Activated CD4-positive, alpha-beta memory T cell treated with anti-CD3 and anti-CD28 coated beads for 36 hours (primary cell): ENCODE measurements at regions not wholly inside any gene's neighbourhood (a gene's known extent, or its start where the extent isn't known, plus 50 kb on each side); places are given as distances from the start of the nearest gene placed in this dataset.
"Not testable (repeated sequence)": the region's sequence is repeated elsewhere in the genome, so short reads cannot be mapped to it uniquely, and the experiment has no call there.

Source experiments
- CTCF ChIA-PET: fragments of 350-600 bp; sonication (Branson Sonifier 250); formaldehyde crosslinking; loops from one replicate; lab custom pipeline; 2021; ENCODE audit warnings: antibody characterized with exemption, inconsistent platforms; lab: Charles Lee
- POLR2A ChIA-PET: fragments of 350-600 bp; sonication (Branson Sonifier 250); formaldehyde crosslinking; loops from one replicate; lab custom pipeline; 2021; ENCODE audit warnings: antibody characterized with exemption; lab: Charles Lee
- DNase-seq: peaks from one replicate; pipeline ENCODE4 v3.0.0-alpha.2; 2020
- H3K27ac Mint-ChIP-seq: one replicate; pipeline ENCODE4 v1.8.0; 2021; ENCODE audit warnings: mixed read lengths
- H3K27me3 Mint-ChIP-seq: one replicate; pipeline ENCODE4 v1.8.0; 2021; ENCODE audit warnings: mixed read lengths
- H3K36me3 Mint-ChIP-seq: one replicate; pipeline ENCODE4 v1.8.0; 2021; ENCODE audit warnings: mixed read lengths
- H3K4me1 Mint-ChIP-seq: one replicate; pipeline ENCODE4 v1.8.0; 2021; ENCODE audit warnings: low read depth, mixed read lengths
- H3K4me3 Mint-ChIP-seq: one replicate; pipeline ENCODE4 v1.8.0; 2021; ENCODE audit warnings: mild to moderate bottlenecking, mixed read lengths
- H3K9me3 Mint-ChIP-seq: one replicate; pipeline ENCODE4 v1.8.0; 2021; ENCODE audit warnings: mixed read lengths
- intact Hi-C: fragments of 100-400 bp; cut with micrococcal nuclease; formaldehyde crosslinking; loops from one replicate; pipeline ENCODE4 v1.15.1; 2023

DNA sequence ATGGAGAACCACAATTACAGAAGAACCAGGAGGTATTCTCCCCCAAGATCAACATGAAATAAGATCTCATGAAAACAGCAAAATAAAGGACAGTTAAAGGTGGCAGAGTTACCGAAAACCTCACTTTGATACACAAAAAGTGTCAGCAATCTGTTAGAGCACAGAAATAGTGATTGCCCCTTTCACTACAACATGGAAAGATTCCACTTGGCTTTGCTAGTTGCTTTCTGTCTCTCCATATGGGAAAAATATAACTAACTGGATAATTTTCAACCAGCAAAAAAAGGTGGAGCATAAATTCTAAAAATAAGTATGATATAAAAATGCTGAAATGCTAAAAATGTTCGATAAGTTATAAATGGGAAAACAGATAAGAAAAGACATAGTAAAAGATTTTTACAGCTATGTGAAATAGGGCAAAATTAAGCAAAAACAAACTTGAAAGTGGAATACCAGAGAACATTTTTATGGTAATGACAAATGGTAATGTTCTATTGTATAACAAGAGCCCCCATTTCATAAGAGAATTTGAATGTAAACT, 90.2 kb downstream of the GPR85 start:
- Mint-ChIP-seq H3K36me3 (no peaks in the 10 kb centered on the region), H3K27ac (no peak overlapping the region), H3K9me3 (no peaks in the 10 kb centered on the region), H3K27me3 (peaks cover 11% of the 10 kb centered on the region), H3K4me3 (no peak overlapping the region), H3K4me1 (no peaks in the 10 kb centered on the region)
- DNase-seq: no peak
- intact Hi-C loops: no loop called here
- POLR2A ChIA-PET: no interaction called here
- CTCF ChIA-PET: no interaction called here

DNA sequence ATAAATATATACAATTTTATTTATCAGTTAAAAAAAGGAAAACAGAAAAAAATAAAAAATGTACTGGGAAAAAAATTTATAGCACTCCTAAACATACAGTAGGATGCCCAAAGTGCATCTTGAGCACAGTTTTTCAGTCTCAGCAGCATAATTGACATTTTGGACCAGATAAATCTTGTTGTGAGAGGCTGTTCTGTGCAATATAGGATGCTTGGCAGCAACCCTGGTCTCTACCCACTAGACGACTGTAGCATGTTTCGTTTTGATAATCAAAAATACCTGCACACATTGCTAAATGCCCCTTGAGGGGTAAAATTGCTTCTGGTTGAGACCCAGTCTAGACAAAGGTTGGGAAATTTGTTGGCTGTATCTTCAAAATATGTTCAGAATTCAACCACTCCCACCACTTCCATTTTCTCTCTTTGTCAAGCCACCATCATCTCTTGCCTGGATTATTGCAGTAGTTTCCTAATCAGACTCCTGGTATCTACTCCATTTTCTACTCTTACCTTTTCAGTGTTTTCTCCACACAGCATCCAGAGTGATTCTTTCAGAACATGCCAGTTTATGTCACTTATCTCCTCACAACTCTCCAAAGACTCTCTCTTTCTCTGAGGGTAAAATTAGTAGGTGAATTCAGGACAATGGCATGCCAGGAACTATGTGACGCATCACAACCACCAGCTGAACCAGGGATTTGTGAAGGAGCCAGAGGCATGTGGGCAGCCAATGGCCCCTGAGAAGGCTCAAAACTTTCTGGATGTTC, 91.4 kb downstream of the GPR85 start:
- intact Hi-C loops: no loop called here
- H3K36me3 Mint-ChIP-seq: no peaks in the 10 kb centered on the region
- ChIA-PET CTCF (no interaction called here), POLR2A (no interaction called here)
- no peak overlapping the region for H3K4me3 Mint-ChIP-seq
- no peaks in the 10 kb centered on the region for H3K9me3 Mint-ChIP-seq
- H3K27ac Mint-ChIP-seq: no peak overlapping the region
- DNase-seq: no peak
- H3K4me1 Mint-ChIP-seq: no peaks in the 10 kb centered on the region
- peaks cover 11% of the 10 kb centered on the region for H3K27me3 Mint-ChIP-seq

DNA sequence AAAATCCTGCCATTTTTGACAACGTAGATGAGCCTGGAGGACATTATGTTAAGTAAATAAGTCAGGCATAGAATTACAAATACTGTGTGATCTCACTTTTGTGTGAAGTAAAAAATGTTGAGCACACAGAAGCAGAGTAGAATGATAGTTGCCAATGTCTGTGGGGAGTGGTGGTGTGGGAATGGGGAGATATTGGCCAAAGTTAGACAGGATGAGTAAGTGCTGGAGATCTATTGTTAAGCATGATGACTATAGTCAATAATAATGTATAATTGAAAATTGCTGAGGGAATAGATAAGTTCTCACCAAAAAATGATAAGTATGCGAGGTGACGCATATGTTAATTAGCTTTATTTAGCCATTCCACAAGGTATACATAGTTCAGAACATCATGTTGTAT, 92.0 kb downstream of the GPR85 start:
- H3K36me3 Mint-ChIP-seq: no peaks in the 10 kb centered on the region
- no peak overlapping the region for H3K27ac Mint-ChIP-seq
- CTCF ChIA-PET: no interaction called here
- no peaks in the 10 kb centered on the region for H3K9me3 Mint-ChIP-seq
- no peak overlapping the region for H3K4me3 Mint-ChIP-seq
- H3K4me1 Mint-ChIP-seq: no peaks in the 10 kb centered on the region
- intact Hi-C loops: no loop called here
- peaks cover 11% of the 10 kb centered on the region for H3K27me3 Mint-ChIP-seq
- no peak for DNase-seq
- POLR2A ChIA-PET: no interaction called here

DNA sequence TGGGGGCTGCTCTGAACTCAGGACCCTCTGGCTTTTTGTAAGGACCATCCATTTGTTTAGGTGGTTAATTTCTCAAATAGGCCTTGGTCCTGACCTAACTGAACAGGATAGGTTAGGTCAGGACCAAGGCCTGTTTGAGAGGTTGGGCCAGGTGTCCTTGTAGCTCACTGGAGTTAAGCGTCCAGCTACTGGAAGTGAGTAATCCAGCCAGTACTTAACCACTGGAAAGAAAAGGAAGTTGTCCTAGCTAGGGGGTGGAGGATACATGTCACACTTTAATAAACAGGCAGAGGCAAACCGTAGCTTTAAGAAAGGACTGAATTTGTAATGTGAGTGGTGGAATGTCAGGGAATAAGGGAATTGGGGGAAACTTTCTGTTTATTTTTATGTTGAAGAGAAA, 96.0 kb downstream of the GPR85 start:
- no peak for DNase-seq
- Mint-ChIP-seq H3K4me1 (no peaks in the 10 kb centered on the region), H3K36me3 (no peaks in the 10 kb centered on the region), H3K27me3 (peaks cover 17% of the 10 kb centered on the region), H3K9me3 (no peaks in the 10 kb centered on the region), H3K27ac (no peak overlapping the region), H3K4me3 (no peak overlapping the region)
- ChIA-PET CTCF (no interaction called here), POLR2A (no interaction called here)
- intact Hi-C loops: no loop called here

DNA sequence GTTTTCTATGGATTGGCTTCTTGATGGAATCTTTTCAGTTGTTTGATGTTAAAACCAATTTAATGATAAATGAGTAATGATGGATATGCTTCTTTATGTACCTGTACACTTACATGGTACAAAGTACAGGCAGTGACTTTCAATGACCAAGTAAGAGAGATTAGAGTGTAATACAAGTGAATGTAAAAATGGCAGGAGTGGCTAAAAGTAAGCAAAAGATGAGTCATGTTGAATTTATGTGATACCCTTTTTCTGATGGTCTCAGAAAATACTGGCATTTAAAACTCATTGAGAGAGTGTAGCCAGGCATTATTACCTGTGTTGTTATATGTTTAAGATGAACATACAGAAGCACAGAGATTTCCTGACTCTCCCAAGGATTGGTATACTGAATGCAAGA, 97.1 kb downstream of the GPR85 start:
- no peaks in the 10 kb centered on the region for H3K4me1 Mint-ChIP-seq
- intact Hi-C loops: no loop called here
- no peaks in the 10 kb centered on the region for H3K9me3 Mint-ChIP-seq
- ChIA-PET CTCF (no interaction called here), POLR2A (no interaction called here)
- H3K36me3 Mint-ChIP-seq: no peaks in the 10 kb centered on the region
- no peak for DNase-seq
- H3K27ac Mint-ChIP-seq: no peak overlapping the region
- H3K27me3 Mint-ChIP-seq: peaks cover 17% of the 10 kb centered on the region
- no peak overlapping the region for H3K4me3 Mint-ChIP-seq

DNA sequence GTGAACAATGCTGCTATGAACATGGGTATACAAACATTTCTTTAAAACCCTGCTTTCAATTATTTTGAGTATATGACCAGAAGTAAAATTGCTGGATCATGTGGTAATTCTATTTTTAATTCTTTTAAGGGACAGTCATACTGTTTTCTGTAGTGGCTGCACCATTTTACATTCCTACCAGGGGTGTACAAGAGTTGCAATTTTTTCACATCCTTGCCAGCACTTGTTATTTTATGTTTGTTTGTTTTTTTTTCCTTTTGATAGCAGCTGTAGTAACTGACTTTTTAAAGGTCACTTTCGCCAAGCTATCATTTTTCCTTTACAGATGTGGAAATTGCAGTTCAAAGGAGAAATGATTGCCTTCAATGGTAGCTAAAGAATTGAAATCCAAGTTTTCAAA, 99.5 kb downstream of the GPR85 start:
- no peak overlapping the region for H3K4me3 Mint-ChIP-seq
- CTCF ChIA-PET: no interaction called here

DNA sequence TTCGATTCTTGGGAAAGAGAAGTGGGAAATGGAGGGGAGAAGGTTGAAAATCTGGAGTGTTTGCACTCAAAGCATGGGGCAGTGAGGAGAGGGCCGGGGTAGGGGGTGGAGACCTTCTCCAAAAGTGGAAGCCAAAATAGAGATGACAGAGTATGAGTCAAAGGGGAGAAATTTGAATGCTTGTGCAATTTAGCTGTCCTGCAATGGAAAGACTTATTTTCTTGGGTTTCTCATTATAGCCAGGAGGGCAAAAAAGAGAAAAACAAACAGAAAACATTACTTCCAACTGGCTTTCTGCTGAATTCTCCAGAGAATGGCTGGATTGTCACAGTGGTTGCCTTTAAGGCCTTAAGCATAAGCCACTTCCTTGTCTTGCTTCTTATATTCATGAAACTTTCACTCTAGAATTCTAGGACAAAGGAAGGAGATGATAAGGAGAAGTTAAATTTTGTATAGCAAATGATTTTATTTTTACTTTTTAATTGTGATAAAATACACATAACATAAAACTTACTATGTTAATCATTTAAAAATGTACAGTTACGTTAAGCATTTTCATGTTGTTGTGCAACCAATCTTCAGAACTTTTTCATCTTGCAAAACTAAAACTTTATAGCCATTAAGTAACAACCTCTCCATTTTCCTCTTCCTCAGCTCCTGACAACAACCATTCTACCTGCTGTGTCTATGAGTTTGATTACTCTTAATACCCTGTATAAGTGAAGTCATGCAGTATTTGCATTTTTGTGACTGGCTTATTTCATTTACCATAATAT, 100.2 kb downstream of the GPR85 start:
- Mint-ChIP-seq H3K9me3 (no peaks in the 10 kb centered on the region), H3K36me3 (no peaks in the 10 kb centered on the region), H3K4me3 (no peak overlapping the region), H3K27me3 (peaks cover 10% of the 10 kb centered on the region), H3K27ac (no peak overlapping the region), H3K4me1 (no peaks in the 10 kb centered on the region)
- DNase-seq: no peak
- intact Hi-C loops: no loop called here
- ChIA-PET CTCF (no interaction called here), POLR2A (no interaction called here)

More for the DNA sequence above, 99.5 kb downstream of the GPR85 start:
- intact Hi-C loops: no loop called here
- no peak for DNase-seq
- Mint-ChIP-seq H3K27me3 (peaks cover 14% of the 10 kb centered on the region), H3K27ac (no peak overlapping the region), H3K9me3 (no peaks in the 10 kb centered on the region), H3K4me1 (no peaks in the 10 kb centered on the region), H3K36me3 (no peaks in the 10 kb centered on the region)
- POLR2A ChIA-PET: no interaction called here

DNA sequence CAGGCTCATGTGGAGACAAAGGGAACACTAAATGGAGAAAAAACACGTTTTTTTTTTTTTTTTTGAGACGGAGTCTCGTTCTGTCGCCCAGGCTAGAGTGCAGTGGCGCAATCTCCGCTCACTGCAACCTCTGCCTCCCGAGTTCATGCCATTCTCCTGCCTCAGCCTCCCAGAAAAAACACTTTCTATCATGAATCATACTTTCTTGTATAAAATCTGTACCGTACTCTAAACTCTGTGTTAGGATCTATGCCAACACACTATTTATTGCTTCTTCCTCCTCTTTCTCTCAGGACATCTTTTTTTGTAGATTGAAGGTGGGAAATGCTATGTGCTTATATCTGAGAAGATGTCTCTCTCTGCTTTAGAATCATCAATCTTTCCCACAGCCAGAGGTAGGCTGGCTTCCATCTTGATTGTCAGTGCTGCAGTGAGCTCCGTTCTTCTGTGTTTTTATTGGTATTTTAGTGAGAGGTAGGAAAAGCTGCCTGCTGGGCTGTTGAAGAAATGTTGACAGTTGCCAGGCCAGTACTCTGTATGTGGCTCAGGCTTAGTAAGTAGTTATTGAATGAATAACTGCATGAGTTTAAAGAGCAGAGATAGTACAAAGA, 101.1 kb downstream of the GPR85 start:
- ChIA-PET POLR2A (no interaction called here), CTCF (no interaction called here)
- Mint-ChIP-seq H3K4me3 (no peak overlapping the region), H3K27me3 (peaks cover 10% of the 10 kb centered on the region), H3K36me3 (no peaks in the 10 kb centered on the region), H3K27ac (no peak overlapping the region), H3K9me3 (no peaks in the 10 kb centered on the region), H3K4me1 (no peaks in the 10 kb centered on the region)
- intact Hi-C loops: no loop called here
- no peak for DNase-seq

DNA sequence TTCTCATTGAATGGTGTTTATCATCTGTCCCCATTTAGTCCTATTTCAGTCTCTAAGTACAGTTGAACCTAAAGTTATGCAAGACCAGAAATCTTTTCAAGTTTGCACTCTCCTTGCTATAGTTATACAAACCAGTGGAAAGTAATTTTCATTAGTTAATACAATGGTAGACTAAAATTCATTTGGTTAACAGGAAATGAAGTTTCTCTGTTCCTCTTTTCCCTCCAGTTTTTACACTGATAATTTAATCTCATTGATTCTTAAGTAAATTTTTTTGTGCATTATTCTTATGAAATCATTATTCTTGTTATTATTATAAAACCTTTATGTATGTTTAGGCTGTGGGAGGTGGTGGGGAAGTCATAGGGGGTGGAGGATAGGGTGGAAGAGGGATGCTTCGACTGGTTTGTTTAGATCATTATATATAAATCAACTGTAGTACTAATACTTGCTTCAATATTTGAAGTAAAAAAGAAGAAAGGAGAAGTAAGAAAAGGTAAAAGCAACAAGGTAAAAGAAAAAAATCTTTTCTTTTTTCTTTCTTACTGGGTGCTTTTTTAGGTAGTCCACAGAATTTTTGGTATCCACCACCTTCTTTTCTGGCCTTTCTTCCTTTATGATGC, 104.1 kb downstream of the GPR85 start:
- no peak overlapping the region for H3K4me3 Mint-ChIP-seq
- H3K36me3 Mint-ChIP-seq: no peaks in the 10 kb centered on the region
- no peaks in the 10 kb centered on the region for H3K27me3 Mint-ChIP-seq
- DNase-seq: no peak
- ChIA-PET POLR2A (no interaction called here), CTCF (no interaction called here)
- no peak overlapping the region for H3K27ac Mint-ChIP-seq
- H3K4me1 Mint-ChIP-seq: no peaks in the 10 kb centered on the region
- intact Hi-C loops: no loop called here
- H3K9me3 Mint-ChIP-seq: no peaks in the 10 kb centered on the region

DNA sequence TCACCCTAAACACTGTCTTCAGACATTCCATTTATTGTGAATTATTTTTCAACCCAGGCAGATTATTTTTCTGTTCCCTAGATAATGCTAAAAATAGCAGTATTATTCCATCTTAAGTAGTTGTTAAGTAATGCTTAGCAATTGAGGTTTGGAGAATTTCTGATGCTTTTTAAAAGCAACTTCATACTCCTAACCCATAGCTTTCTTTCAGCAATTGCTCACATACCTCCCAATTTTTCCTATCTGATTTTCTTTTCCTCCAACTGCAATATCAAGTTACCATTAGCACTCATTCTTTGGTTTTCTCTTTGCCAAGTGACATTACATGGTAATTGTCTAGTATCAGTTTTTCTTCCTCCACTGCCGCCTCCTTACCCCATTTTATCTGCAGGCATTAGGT, 104.7 kb downstream of the GPR85 start:
- ChIA-PET CTCF (no interaction called here), POLR2A (no interaction called here)
- H3K36me3 Mint-ChIP-seq: no peaks in the 10 kb centered on the region

DNA sequence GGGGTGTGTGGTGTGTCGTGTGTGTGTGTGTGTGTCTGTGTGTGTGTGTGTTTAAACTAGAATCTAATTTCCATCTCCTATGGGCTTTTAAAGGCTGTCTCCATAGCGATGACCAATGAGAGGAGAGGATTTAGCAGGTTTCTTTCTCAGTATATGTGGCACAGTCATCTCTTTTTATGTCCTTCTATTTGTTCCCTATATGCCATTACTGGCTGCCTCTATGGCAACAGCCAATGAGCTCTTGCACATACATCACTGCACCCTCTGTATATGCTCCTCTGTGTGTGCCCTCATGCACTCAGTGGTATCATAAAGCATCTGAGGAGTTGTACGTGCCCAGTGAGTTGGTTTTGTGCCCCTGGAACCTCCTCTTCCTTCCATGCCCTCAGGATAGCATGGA, 107.6 kb downstream of the GPR85 start:
- intact Hi-C loops, H3K27ac Mint-ChIP-seq: not testable (repeated sequence)

More for the DNA sequence above, 104.7 kb downstream of the GPR85 start:
- Mint-ChIP-seq H3K4me1 (no peaks in the 10 kb centered on the region), H3K27me3 (no peaks in the 10 kb centered on the region), H3K4me3 (no peak overlapping the region), H3K9me3 (no peaks in the 10 kb centered on the region), H3K27ac (no peak overlapping the region)
- DNase-seq: no peak
- intact Hi-C loops: no loop called here

DNA sequence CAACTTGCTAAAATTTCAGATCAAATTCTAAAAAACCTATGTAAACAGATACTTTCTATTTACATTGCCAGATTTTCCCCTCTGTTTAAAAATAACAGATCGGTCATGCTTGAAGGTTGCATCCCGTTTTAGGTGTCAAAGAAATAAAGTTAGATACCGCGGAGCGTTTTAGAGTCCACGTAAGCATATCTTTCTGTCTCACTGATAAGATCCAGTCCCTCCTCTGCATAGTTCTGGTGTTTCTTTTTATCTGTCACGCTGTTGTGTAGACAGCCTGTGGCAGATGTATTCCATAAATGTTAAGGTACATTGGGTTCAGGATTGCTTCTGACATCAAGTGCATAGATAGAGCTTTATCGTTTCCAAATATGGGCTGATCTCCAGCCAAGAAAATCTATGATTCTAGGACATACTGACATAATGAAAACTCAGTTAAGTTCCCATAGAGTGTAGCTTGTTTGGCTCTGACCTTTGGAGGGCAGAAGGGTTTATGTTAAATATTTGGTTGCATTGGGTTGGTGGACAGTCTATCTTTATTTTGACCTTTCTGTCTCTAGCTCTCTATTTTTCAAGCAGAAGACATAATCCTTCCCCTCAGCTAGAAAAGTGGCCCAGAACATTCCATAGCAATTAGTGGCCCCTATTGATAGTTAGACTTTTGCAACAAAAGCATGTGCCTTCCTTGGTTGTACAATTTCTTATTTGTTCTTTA, 109.2 kb downstream of the GPR85 start:
- H3K4me1 Mint-ChIP-seq, CTCF ChIA-PET, intact Hi-C loops, H3K27me3 Mint-ChIP-seq, H3K9me3 Mint-ChIP-seq, POLR2A ChIA-PET, H3K27ac Mint-ChIP-seq, H3K36me3 Mint-ChIP-seq, DNase-seq, H3K4me3 Mint-ChIP-seq: not testable (repeated sequence)

More for the DNA sequence above, 107.6 kb downstream of the GPR85 start:
- H3K9me3 Mint-ChIP-seq, H3K36me3 Mint-ChIP-seq, CTCF ChIA-PET, DNase-seq, H3K27me3 Mint-ChIP-seq, H3K4me1 Mint-ChIP-seq, H3K4me3 Mint-ChIP-seq, POLR2A ChIA-PET: not testable (repeated sequence)
